Epithelial cell of prostate (primary cell): ENCODE measurements at regions not wholly inside any gene's neighbourhood (a gene's known extent, or its start where the extent isn't known, plus 50 kb on each side); places are given as distances from the start of the nearest gene placed in this dataset.

Experiments used
- DNase-seq: peaks from one replicate; pipeline ENCODE4 v3.0.0-alpha.2; 2011; ENCODE audit warnings: low read depth, low spot score
- H3K27ac ChIP-seq: fragments of 450-650 bp; 2 replicates; pipeline ENCODE4 v1.5.1; 2017; ENCODE audit warnings: mild to moderate bottlenecking

GRCh38 chr22:48253573-48253972, 1491.1 kb downstream of the TBC1D22A start:
- DNase-seq: no peak
- no peak overlapping the region for H3K27ac ChIP-seq

GRCh38 chr22:48253136-48253535, 1490.7 kb downstream of the TBC1D22A start:
- no peak overlapping the region for H3K27ac ChIP-seq
- DNase-seq: no peak

- H3K27ac ChIP-seq: no peak overlapping the region
- DNase-seq: no peak
Observed at GRCh38 chr22:48251629-48252028, 1489.2 kb downstream of the TBC1D22A start.

- no peak for DNase-seq
Observed at GRCh38 chr22:48250937-48251530, 1488.6 kb downstream of the TBC1D22A start.

GRCh38 chr22:48250286-48250895, 1487.9 kb downstream of the TBC1D22A start:
- DNase-seq: no peak
- no peak overlapping the region for H3K27ac ChIP-seq

More at GRCh38 chr22:48250937-48251530, 1488.6 kb downstream of the TBC1D22A start:
- H3K27ac ChIP-seq: no peak overlapping the region

- DNase-seq: no peak
- no peak overlapping the region for H3K27ac ChIP-seq
Observed at GRCh38 chr22:48249713-48250268, 1487.3 kb downstream of the TBC1D22A start.

GRCh38 chr22:48248901-48249455, 1486.5 kb downstream of the TBC1D22A start:
- H3K27ac ChIP-seq: no peak overlapping the region
- DNase-seq: no peak

- H3K27ac ChIP-seq: no peak overlapping the region
- no peak for DNase-seq
Observed at GRCh38 chr22:48247829-48248228, 1485.4 kb downstream of the TBC1D22A start.

DNA sequence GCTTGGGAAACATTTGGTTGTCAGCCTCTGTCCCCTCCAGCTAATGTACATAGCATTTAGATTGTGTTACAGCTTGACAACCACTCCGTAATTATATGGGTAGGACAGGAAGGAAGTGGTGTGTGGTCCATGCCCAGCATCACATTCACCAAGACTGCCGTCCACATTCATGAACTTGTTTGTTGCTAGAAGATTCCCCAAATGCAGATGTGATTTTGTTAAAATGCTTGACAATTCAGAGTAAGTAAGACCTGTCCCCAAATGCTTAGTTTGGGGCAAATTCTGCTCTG, 1482.7 kb downstream of the TBC1D22A start:
- DNase-seq: no peak
- no peak overlapping the region for H3K27ac ChIP-seq

DNA sequence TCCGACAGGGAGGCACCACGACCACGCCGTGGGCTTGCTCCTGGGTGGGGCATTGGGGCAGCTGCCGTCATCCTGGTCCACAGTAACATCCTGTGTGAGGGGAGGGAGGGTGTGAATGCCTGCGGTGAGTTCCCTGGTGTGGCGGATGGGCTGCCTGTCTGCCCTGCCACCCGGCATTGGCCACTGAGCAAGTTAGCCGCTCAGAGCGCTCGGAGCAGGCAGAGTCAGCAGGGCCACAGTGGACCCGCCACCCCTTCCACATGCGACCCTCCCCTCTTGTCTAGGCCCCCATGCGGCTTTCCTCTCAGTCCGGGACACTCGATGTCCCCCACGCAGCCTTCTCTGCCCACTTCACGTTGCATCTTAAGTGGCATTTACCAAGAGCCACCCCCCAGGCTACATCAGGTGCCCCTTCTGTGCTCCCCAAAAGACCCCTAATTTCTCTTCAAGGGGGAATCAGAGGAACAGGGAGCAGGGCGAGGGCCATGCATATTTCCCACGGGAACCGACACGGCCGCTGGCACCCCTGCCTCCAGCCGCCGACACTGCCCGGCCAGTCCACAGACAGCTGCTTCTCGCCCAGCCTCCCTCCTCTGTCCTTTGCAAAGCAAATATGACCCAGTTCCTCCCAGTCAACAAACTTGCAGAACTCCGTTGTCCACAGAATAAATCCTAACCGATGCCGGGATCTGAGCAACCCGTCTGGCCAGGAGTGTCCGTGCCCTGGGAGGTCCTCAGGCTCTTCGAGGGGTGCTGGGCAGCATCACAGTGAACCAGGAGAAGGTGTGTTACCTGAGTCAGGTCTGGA, 1482.1 kb downstream of the TBC1D22A start:
- no peak overlapping the region for H3K27ac ChIP-seq
- DNase-seq: no peak

GRCh38 chr22:48242461-48242864, 1480.0 kb downstream of the TBC1D22A start:
- DNase-seq: no peak

DNA sequence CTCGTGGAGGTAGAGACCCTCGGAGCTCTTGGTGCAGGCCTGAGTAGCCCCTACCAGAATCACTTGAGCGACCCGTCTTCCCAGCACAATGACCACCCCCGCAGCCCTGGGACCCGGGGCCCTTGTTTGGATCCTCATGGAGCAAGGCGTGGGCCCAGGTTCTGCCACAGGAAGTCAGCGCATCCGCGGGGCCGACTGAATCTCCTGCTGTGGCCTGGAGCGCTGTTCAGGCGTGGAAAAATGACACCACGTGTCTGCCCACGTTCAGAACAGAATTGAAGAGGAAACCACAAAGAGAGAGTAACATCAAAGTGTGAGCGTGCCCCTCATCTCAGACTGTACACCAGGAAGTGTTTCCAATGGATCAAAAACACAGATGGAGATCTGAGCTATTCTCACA, 1479.2 kb downstream of the TBC1D22A start:
- no peak overlapping the region for H3K27ac ChIP-seq
- DNase-seq: no peak

More at GRCh38 chr22:48242461-48242864, 1480.0 kb downstream of the TBC1D22A start:
- H3K27ac ChIP-seq: no peak overlapping the region

DNA sequence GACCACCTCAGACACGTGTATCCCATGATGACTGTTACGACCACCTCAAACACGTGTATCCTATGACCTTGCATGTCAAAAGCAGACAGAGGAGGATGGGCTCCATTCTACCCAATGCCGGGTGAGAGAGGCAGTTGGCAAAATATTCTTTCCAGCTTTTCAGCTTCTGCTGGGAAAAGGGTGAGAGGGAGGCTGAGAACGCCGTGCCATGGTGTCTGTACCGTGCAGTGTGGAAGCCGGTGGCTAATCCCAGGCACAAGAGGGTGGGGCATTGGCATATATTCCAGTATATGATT, 1478.4 kb downstream of the TBC1D22A start:
- no peak overlapping the region for H3K27ac ChIP-seq
- no peak for DNase-seq

DNA sequence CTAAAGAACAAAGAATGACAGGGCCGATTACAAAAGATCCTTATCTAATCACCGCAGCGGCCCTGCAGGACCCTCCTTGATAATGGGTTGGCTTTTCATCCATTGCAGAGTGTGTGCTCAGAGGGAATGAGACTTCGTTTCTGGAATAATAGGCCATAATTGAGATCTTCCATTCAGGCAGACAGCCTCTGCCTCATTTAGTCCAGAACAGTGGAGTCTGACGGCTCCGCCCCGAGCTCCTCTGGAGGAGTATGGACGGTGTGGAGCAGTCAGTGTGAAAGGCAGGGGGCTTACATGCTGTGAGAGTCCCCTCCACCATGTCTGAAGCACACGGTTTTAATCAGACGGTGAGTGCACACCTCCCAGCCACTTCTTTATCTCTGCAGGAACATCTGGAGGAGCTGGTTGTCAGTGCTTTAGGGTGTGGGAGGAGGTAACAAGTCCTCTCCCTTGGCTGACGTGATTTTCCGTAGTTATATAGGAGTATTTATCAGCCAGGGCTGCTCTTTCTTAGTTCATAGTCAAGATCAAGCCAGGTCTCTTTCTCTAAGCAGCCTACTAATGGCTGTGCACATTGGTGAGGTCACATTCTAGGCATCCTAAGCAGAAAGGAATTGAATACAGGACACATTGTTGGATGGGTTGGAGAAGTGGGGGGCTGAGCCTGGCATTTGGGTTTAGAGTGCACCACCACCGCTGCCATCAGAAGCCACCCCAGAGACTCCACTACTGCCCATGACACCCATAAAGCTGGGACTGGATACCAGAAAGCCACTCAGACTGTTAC, 1477.9 kb downstream of the TBC1D22A start:
- DNase-seq: no peak
- no peak overlapping the region for H3K27ac ChIP-seq

GRCh38 chr22:48239461-48240147, 1477.2 kb downstream of the TBC1D22A start:
- no peak overlapping the region for H3K27ac ChIP-seq
- DNase-seq: no peak

- no peak overlapping the region for H3K27ac ChIP-seq
- DNase-seq: no peak
Observed at GRCh38 chr22:48238966-48239365, 1476.5 kb downstream of the TBC1D22A start.

GRCh38 chr22:48238284-48238915, 1476.0 kb downstream of the TBC1D22A start:
- H3K27ac ChIP-seq: no peak overlapping the region
- no peak for DNase-seq

GRCh38 chr22:48237466-48238283, 1475.2 kb downstream of the TBC1D22A start:
- H3K27ac ChIP-seq: no peak overlapping the region
- DNase-seq: no peak

DNA sequence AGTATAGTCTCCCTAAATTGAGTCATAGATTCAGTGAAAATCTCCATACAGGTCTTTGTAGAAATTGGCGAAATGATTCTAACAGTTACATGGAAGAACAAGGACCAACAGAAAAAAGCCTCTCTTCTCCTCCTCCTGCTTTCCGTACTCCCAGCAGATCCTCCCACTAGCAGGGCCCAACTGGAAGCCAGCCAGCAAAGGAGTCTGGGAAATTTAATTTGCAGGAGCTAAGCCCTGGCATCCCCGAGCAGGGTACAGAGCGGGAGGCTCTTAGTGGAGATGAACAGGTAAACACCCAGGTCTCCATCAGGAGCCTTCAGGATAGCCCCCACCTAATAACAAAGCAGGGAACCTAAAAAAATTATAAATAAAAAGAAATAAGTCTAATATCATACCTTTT, 1473.8 kb downstream of the TBC1D22A start:
- H3K27ac ChIP-seq: no peak overlapping the region
- DNase-seq: no peak
